HT-29 (cell line): ENCODE measurements at regions not wholly inside any gene's neighbourhood (a gene's known extent, or its start where the extent isn't known, plus 50 kb on each side); places are given as distances from the start of the nearest gene placed in this dataset.
A peak's percentile ranks its signal among the peaks of the same experiment; 100 is the strongest.
"Not testable (repeated sequence)": the region's sequence is repeated elsewhere in the genome, so short reads cannot be mapped to it uniquely, and the experiment has no call there.

Experiments
- DNase-seq: peaks from one replicate; pipeline ENCODE4 v3.0.0-alpha.2; 2015; ENCODE audit warnings: low spot score

- no peak for DNase-seq
These were observed 65.7 kb downstream of the SLITRK5 start for GRCh38 chr13:87736849-87737385.

GRCh38 chr13:87754097-87754496, 82.9 kb downstream of the SLITRK5 start:
- DNase-seq = no peak

GRCh38 chr13:87769445-87769844, 98.3 kb downstream of the SLITRK5 start:
- DNase-seq = no peak

- peak; percentile 11 for DNase-seq
These were observed 106.2 kb downstream of the SLITRK5 start for GRCh38 chr13:87777387-87777786.

- no peak for DNase-seq
These were observed 107.0 kb downstream of the SLITRK5 start for GRCh38 chr13:87778128-87778527.

- no peak for DNase-seq
These were observed 108.3 kb downstream of the SLITRK5 start for GRCh38 chr13:87779426-87779825.

- no peak for DNase-seq
These were observed 112.2 kb downstream of the SLITRK5 start for GRCh38 chr13:87783366-87783765.

GRCh38 chr13:87788363-87788762, 117.2 kb downstream of the SLITRK5 start:
- DNase-seq = no peak

- DNase-seq = no peak
These were observed 121.7 kb downstream of the SLITRK5 start for GRCh38 chr13:87792878-87793277.

GRCh38 chr13:87798536-87798935, 127.4 kb downstream of the SLITRK5 start:
- DNase-seq = no peak

- no peak for DNase-seq
These were observed 139.2 kb downstream of the SLITRK5 start for GRCh38 chr13:87810391-87810801.

GRCh38 chr13:87810920-87811344, 139.8 kb downstream of the SLITRK5 start:
- DNase-seq = no peak

GRCh38 chr13:87814403-87814802, 143.2 kb downstream of the SLITRK5 start:
- DNase-seq = no peak

GRCh38 chr13:87820241-87820640, 149.1 kb downstream of the SLITRK5 start:
- DNase-seq = no peak

GRCh38 chr13:87821512-87821911, 150.3 kb downstream of the SLITRK5 start:
- DNase-seq = no peak

- not testable (repeated sequence) for DNase-seq
These were observed 155.1 kb downstream of the SLITRK5 start for GRCh38 chr13:87826301-87826700.

- DNase-seq = no peak
These were observed 156.3 kb downstream of the SLITRK5 start for GRCh38 chr13:87827479-87827878.

- no peak for DNase-seq
These were observed 166.4 kb downstream of the SLITRK5 start for GRCh38 chr13:87837522-87837921.

- DNase-seq = no peak
These were observed 166.8 kb downstream of the SLITRK5 start for GRCh38 chr13:87837946-87838345.

GRCh38 chr13:87851410-87851809, 180.2 kb downstream of the SLITRK5 start:
- no peak for DNase-seq

- DNase-seq = no peak
These were observed 184.4 kb downstream of the SLITRK5 start for GRCh38 chr13:87855553-87855952.

- DNase-seq = no peak
These were observed 188.1 kb downstream of the SLITRK5 start for GRCh38 chr13:87859261-87859660.

GRCh38 chr13:87867426-87867825, 196.3 kb downstream of the SLITRK5 start:
- no peak for DNase-seq

- DNase-seq = no peak
These were observed 197.6 kb downstream of the SLITRK5 start for GRCh38 chr13:87868731-87869130.
